ENCODE measurements at regions not wholly inside any gene's neighbourhood (a gene's known extent, or its start where the extent isn't known, plus 50 kb on each side); places are given as distances from the start of the nearest gene placed in this dataset.

- DNase-seq (ENCODE audit: low read depth, low spot score): no peak
- H3K4me3 ChIP-seq (ENCODE audit: low read length): no peak overlapping the region
Observed at GRCh38 chr4:10343656-10344055, 113.6 kb downstream of the ZNF518B start.

- no peak for DNase-seq (ENCODE audit: low read depth, low spot score)
- H3K4me3 ChIP-seq (ENCODE audit: low read length): no peak overlapping the region
Observed at GRCh38 chr4:10342866-10343265, 114.4 kb downstream of the ZNF518B start.

GRCh38 chr4:10336471-10336870, 120.8 kb downstream of the ZNF518B start:
- no peak for DNase-seq (ENCODE audit: low read depth, low spot score)
- no peak overlapping the region for H3K4me3 ChIP-seq (ENCODE audit: low read length)

GRCh38 chr4:10335050-10335449, 122.2 kb downstream of the ZNF518B start:
- no peak for DNase-seq (ENCODE audit: low read depth, low spot score)

GRCh38 chr4:10334506-10335028, 122.7 kb downstream of the ZNF518B start:
- DNase-seq (ENCODE audit: low read depth, low spot score): no peak
- no peak overlapping the region for H3K4me3 ChIP-seq (ENCODE audit: low read length)

More at GRCh38 chr4:10335050-10335449, 122.2 kb downstream of the ZNF518B start:
- no peak overlapping the region for H3K4me3 ChIP-seq (ENCODE audit: low read length)

GRCh38 chr4:10333942-10334341, 123.3 kb downstream of the ZNF518B start:
- no peak overlapping the region for H3K4me3 ChIP-seq (ENCODE audit: low read length)

GRCh38 chr4:10326075-10326474, 131.2 kb downstream of the ZNF518B start:
- DNase-seq (ENCODE audit: low read depth, low spot score): no peak
- no peak overlapping the region for H3K4me3 ChIP-seq (ENCODE audit: low read length)

More at GRCh38 chr4:10333942-10334341, 123.3 kb downstream of the ZNF518B start:
- no peak for DNase-seq (ENCODE audit: low read depth, low spot score)

- DNase-seq (ENCODE audit: low read depth, low spot score): no peak
- no peak overlapping the region for H3K4me3 ChIP-seq (ENCODE audit: low read length)
Observed at GRCh38 chr4:10321931-10322330, 135.3 kb downstream of the ZNF518B start.

GRCh38 chr4:10320130-10320529, 137.1 kb downstream of the ZNF518B start:
- no peak overlapping the region for H3K4me3 ChIP-seq (ENCODE audit: low read length)
- DNase-seq (ENCODE audit: low read depth, low spot score): no peak

GRCh38 chr4:10317345-10317744, 139.9 kb downstream of the ZNF518B start:
- no peak for DNase-seq (ENCODE audit: low read depth, low spot score)

GRCh38 chr4:10316851-10317250, 140.4 kb downstream of the ZNF518B start:
- no peak overlapping the region for H3K4me3 ChIP-seq (ENCODE audit: low read length)
- DNase-seq (ENCODE audit: low read depth, low spot score): no peak

More at GRCh38 chr4:10317345-10317744, 139.9 kb downstream of the ZNF518B start:
- H3K4me3 ChIP-seq (ENCODE audit: low read length): no peak overlapping the region

GRCh38 chr4:10315638-10316037, 141.6 kb downstream of the ZNF518B start:
- no peak for DNase-seq (ENCODE audit: low read depth, low spot score)
- no peak overlapping the region for H3K4me3 ChIP-seq (ENCODE audit: low read length)

- DNase-seq (ENCODE audit: low read depth, low spot score): no peak
- H3K4me3 ChIP-seq (ENCODE audit: low read length): no peak overlapping the region
Observed at GRCh38 chr4:10312568-10312967, 144.7 kb downstream of the ZNF518B start.

- DNase-seq (ENCODE audit: low read depth, low spot score): no peak
- no peak overlapping the region for H3K4me3 ChIP-seq (ENCODE audit: low read length)
Observed at GRCh38 chr4:10311939-10312338, 145.3 kb downstream of the ZNF518B start.

- H3K4me3 ChIP-seq (ENCODE audit: low read length): no peak overlapping the region
- DNase-seq (ENCODE audit: low read depth, low spot score): no peak
Observed at GRCh38 chr4:10305816-10306215, 151.4 kb downstream of the ZNF518B start.

GRCh38 chr4:10303291-10303690, 153.9 kb downstream of the ZNF518B start:
- no peak overlapping the region for H3K4me3 ChIP-seq (ENCODE audit: low read length)
- DNase-seq (ENCODE audit: low read depth, low spot score): no peak

- DNase-seq (ENCODE audit: low read depth, low spot score): no peak
- no peak overlapping the region for H3K4me3 ChIP-seq (ENCODE audit: low read length)
Observed at GRCh38 chr4:10302096-10302495, 155.1 kb downstream of the ZNF518B start.

- no peak overlapping the region for H3K4me3 ChIP-seq (ENCODE audit: low read length)
- no peak for DNase-seq (ENCODE audit: low read depth, low spot score)
Observed at GRCh38 chr4:10299601-10300000, 157.6 kb downstream of the ZNF518B start.

- no peak for DNase-seq (ENCODE audit: low read depth, low spot score)
- H3K4me3 ChIP-seq (ENCODE audit: low read length): no peak overlapping the region
Observed at GRCh38 chr4:10298681-10299080, 158.5 kb downstream of the ZNF518B start.

- DNase-seq (ENCODE audit: low read depth, low spot score): no peak
- H3K4me3 ChIP-seq (ENCODE audit: low read length): no peak overlapping the region
Observed at GRCh38 chr4:10296730-10297129, 160.5 kb downstream of the ZNF518B start.

- DNase-seq (ENCODE audit: low read depth, low spot score): no peak
- H3K4me3 ChIP-seq (ENCODE audit: low read length): no peak overlapping the region
Observed at GRCh38 chr4:10295301-10295700, 161.9 kb downstream of the ZNF518B start.

- no peak for DNase-seq (ENCODE audit: low read depth, low spot score)
- H3K4me3 ChIP-seq (ENCODE audit: low read length): no peak overlapping the region
Observed at GRCh38 chr4:10289538-10289906, 167.7 kb downstream of the ZNF518B start.

Data from Jurkat, Clone E6-1 (cell line).